ENCODE measurements at regions not wholly inside any gene's neighbourhood (a gene's known extent, or its start where the extent isn't known, plus 50 kb on each side); places are given as distances from the start of the nearest gene placed in this dataset.

DNA sequence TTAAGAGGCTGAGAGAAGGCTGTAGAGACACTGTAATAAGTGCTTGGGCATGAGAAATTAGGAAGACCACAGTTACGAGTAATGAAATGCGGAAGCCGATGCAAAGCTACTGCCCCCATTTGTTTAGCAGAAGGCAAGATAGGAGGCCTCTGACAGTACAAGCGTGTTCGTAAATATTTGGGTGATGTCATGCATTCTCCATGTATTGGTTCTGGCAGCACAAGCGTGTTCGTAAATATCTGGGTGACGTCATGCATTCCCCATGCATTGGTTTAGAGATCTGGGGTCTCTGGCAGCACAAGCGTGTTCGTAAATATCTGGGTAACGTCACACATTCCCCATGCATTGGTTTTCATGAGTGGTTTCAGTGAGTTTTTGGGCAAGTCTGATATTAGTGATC is 661.5 kb upstream of the FRG1 start:
- no peaks in the 10 kb centered on the region for H3K9me3 ChIP-seq
- DNase-seq: no peak
- intact Hi-C loops (cut with DNase I): no loop called here
- no peak overlapping the region for H3K4me3 ChIP-seq (replicated peaks in 1 of 3)
- no peak for TF ChIP-seq POLR2A (IDR thresholded peaks at IDR 0.05)
- TF ChIP-seq, protein P1, sequence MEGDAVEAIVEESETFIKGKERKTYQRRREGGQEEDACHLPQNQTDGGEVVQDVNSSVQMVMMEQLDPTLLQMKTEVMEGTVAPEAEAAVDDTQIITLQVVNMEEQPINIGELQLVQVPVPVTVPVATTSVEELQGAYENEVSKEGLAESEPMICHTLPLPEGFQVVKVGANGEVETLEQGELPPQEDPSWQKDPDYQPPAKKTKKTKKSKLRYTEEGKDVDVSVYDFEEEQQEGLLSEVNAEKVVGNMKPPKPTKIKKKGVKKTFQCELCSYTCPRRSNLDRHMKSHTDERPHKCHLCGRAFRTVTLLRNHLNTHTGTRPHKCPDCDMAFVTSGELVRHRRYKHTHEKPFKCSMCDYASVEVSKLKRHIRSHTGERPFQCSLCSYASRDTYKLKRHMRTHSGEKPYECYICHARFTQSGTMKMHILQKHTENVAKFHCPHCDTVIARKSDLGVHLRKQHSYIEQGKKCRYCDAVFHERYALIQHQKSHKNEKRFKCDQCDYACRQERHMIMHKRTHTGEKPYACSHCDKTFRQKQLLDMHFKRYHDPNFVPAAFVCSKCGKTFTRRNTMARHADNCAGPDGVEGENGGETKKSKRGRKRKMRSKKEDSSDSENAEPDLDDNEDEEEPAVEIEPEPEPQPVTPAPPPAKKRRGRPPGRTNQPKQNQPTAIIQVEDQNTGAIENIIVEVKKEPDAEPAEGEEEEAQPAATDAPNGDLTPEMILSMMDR (IDR thresholded peaks at IDR 0.05): no peak
- no peaks in the 10 kb centered on the region for H3K27me3 ChIP-seq
- no peak overlapping the region for H3K27ac ChIP-seq
- H3K4me1 ChIP-seq: no peaks in the 10 kb centered on the region
- no peaks in the 10 kb centered on the region for H3K36me3 ChIP-seq
- 87 to 88% methylated on average over 8 to 11 of the region's 11 CpGs for WGBS, 2 donors

DNA sequence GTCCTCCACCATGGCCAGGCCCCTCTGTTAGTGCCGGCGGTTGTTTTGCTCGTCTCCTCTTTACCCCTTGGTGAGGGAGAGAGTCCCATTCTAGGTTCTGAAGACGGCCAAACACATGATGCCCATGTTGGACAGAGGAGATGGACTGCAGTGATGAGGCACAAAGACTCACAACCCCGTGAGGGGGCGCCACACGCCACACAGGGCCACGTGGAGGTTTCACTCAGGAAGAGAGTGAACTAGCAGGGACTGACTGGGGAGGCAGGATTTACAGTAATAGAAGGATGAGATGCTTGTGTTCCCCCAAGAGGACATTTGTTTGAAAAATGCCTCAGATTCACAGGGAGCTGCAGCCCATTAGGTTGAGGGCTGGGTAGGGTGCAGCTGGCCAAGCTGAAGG is 655.3 kb upstream of the FRG1 start:
- no peak for DNase-seq
- no peak overlapping the region for H3K4me3 ChIP-seq (replicated peaks in 1 of 3)
- TF ChIP-seq, protein P1 (IDR thresholded peaks at IDR 0.05): no peak
- no peak for TF ChIP-seq POLR2A (IDR thresholded peaks at IDR 0.05)
- no peaks in the 10 kb centered on the region for H3K4me1 ChIP-seq
- WGBS, 2 donors: 47 to 73% methylated on average over 5 to 8 of the region's 8 CpGs
- intact Hi-C loops (cut with DNase I): no loop called here
- no peaks in the 10 kb centered on the region for H3K27me3 ChIP-seq
- H3K27ac ChIP-seq: no peak overlapping the region
- no peaks in the 10 kb centered on the region for H3K36me3 ChIP-seq
- no peaks in the 10 kb centered on the region for H3K9me3 ChIP-seq

DNA sequence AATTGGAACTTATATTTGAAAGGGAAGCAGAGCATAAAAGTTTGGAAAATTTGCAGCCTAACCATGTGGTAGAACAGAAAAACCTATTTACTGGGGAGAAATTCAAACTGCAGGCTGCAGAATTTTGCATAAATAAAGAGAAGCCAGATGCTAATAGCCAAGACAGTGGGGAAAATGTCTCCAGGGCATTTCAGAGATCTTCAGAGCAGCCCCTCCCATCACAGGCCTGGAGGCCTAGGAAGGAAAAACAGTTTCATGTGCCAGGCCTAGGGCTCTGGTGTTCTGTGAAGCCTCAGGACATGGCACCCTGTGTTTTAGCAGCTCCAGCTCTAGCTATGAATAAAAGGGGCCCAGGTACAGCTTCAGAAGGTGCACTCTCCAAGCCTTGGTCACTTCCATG is 648.7 kb upstream of the FRG1 start:
- Histone ChIP-seq H3K27me3 (no peaks in the 10 kb centered on the region), H3K4me3 (replicated peaks in 1 of 3) (no peak overlapping the region)

DNA sequence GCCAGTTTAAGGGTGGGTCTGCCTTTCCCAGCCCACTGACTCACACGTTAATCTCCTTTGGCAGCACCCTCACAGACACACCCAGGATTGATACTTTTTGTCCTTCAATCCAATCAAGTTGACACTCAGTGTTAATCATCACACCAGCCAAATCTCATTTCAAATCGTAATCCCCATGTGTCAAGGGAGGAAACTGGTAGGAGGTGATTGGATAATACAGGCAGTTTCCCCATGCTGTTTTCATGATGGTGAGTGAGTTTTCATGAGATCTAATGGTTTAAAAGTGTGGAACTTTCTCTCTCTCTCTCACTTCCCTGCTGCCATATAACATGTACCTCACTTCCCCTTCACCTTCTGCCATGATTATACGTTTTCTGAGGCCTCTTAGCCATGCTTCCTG is 647.2 kb upstream of the FRG1 start:
- no peaks in the 10 kb centered on the region for H3K4me1 ChIP-seq
- WGBS, 2 donors: 52 to 76% methylated on average over 3 of the region's 3 CpGs

More for the DNA sequence above, 648.7 kb upstream of the FRG1 start:
- H3K36me3 ChIP-seq: no peaks in the 10 kb centered on the region
- intact Hi-C loops (cut with DNase I): no loop called here
- TF ChIP-seq, protein P1 (IDR thresholded peaks at IDR 0.05): no peak
- no peak for TF ChIP-seq POLR2A (IDR thresholded peaks at IDR 0.05)
- no peaks in the 10 kb centered on the region for H3K9me3 ChIP-seq
- DNase-seq: no peak
- no peaks in the 10 kb centered on the region for H3K4me1 ChIP-seq
- no peak overlapping the region for H3K27ac ChIP-seq

DNA sequence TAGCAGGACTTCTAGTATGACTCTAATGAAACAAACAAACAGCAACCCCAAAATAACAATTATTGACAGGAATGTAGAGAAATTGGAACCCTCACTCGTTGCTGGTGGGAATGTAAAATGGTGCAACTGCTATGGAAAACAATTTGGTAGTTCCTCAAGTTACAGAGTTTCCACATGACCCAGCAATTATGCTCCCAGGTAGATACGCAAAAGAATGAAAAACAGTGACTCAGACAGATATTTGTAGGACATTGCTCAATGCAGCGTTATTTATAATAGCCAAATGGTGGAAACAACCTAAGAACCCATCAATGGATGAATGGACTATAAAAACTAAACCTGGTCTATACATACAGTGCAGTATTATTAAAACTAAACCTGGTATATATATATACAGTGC is 646.1 kb upstream of the FRG1 start:
- Histone ChIP-seq H3K27me3 (no peaks in the 10 kb centered on the region), H3K27ac (no peak overlapping the region), H3K36me3 (no peaks in the 10 kb centered on the region), H3K4me3 (replicated peaks in 1 of 3) (no peak overlapping the region), H3K4me1 (no peaks in the 10 kb centered on the region), H3K9me3 (no peaks in the 10 kb centered on the region)
- WGBS, 2 donors: 54 to 80% methylated on average over 3 of the region's 3 CpGs
- intact Hi-C loops (cut with DNase I): no loop called here
- TF ChIP-seq, protein P1 (IDR thresholded peaks at IDR 0.05): no peak
- no peak for TF ChIP-seq POLR2A (IDR thresholded peaks at IDR 0.05)
- DNase-seq: no peak

More for the DNA sequence above, 647.2 kb upstream of the FRG1 start:
- no peak overlapping the region for H3K4me3 ChIP-seq (replicated peaks in 1 of 3)
- H3K27ac ChIP-seq: no peak overlapping the region
- TF ChIP-seq, protein P1 (IDR thresholded peaks at IDR 0.05): no peak
- no peaks in the 10 kb centered on the region for H3K9me3 ChIP-seq
- no peaks in the 10 kb centered on the region for H3K36me3 ChIP-seq
- H3K27me3 ChIP-seq: no peaks in the 10 kb centered on the region
- intact Hi-C loops (cut with DNase I): no loop called here
- DNase-seq: no peak

Data from thyroid gland (tissue), 4 donors.